Non-pigmented ciliary epithelial cell (primary cell): ENCODE measurements at regions not wholly inside any gene's neighbourhood (a gene's known extent, or its start where the extent isn't known, plus 50 kb on each side); places are given as distances from the start of the nearest gene placed in this dataset.
A peak's percentile ranks its signal among the peaks of the same experiment; 100 is the strongest.

ENCODE experiments used
- DNase-seq: peaks from one replicate; pipeline ENCODE4 v3.0.0-alpha.2; 2010; ENCODE audit warnings: low read depth

DNA sequence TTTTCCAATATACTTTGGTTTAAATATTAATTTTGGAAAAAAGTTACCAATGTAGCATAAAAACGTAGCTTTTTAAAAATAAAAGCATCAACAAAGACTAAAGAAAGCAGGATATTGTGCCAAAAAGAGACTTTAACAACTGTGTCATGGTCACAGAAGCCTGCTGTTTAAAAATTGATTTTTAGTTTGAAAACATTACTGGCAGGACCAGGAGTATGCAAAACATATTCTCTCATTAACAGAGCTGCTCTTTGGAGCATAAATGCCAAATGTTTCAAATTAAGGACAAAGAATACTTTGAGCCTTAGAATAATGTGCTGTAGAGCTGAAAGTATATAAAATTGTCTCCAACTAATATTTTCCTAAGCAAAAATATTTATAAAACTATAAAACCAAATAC lies 279.0 kb downstream of the ARAP2 start:
- no peak for DNase-seq

DNA sequence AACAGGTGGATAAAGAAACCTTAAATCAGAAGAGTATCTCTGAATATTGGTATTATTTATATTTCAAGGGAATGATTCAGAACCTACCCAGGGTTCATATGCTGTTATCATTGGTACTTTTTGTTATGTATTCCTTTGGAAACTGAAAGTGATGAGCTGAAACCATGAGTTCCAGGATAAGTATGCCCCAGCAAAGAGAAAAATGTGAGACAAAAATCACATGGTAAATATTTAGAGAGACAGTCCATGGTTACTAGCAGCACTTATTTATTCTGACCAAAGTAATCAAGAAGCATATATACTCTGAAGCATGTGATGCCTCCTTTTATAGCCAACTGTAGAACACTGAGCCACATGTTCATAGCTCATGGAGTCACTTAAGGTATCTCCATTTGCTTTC lies 277.7 kb downstream of the ARAP2 start:
- no peak for DNase-seq

DNA sequence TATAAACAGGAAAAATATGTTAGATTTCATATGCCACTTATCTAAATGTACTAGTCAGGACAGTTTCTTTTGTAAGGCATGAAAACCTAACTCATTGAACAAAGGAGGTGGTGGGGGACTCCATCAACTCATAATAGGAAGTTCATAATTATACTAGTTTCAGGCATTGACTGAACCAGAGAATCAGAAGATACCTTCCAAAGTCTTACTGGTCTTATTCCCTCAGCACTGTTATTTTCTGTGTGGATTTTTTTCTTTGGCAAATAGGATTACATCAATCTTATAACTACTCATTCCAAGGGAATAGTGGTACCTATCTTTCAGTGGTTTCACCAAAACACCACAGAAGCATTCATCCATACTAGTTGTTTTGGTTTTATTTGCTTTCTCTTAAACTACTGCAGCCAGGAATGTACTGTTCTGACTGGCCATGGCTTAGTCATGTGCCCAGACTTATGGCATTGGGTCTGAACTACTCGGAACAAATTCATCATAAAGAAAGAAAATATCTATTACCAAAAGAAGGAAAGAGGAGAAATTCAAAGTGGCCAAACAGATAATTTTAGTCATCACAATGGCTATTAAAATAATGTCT lies 273.9 kb downstream of the ARAP2 start:
- DNase-seq, result no peak

DNA sequence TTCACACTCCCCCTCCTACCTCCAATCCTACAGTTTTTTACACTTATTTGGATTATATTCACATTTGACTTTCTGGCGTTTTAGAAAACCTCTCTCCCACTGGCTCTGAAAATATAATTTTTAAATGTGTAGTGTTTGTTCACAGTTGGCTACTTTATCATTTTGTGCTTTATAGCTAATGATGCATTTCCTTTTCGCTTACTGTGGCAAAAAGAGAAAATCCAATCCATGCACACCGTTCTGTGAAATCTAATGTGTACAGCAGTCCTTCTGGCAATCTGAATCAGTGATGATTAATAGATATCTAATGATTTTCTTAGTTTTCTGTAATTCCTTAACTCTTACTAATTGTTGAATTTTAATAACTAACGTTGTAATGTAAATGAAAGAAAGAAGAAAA lies 271.5 kb downstream of the ARAP2 start:
- no peak for DNase-seq

GRCh38 chr4:35975617-35976355 lies 268.5 kb downstream of the ARAP2 start:
- no peak for DNase-seq

DNA sequence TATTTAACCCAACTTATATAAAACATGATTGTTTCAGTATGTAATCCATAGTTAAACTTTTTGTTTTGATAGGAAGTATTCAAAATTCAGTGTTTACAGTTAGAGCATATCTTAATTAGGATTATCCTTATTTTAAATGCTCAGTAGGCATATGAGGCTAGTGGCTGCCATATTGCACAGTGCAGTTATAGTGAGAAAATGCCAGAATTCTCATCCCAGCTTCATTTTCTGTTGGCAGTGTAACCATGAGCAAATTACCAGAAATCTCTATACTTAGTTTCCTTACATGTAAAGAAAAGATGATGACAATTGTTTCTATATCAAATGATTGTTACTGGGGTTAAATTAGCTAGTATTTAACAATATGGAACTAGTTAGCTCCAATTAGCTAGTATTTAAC lies 265.8 kb downstream of the ARAP2 start:
- no peak for DNase-seq

DNA sequence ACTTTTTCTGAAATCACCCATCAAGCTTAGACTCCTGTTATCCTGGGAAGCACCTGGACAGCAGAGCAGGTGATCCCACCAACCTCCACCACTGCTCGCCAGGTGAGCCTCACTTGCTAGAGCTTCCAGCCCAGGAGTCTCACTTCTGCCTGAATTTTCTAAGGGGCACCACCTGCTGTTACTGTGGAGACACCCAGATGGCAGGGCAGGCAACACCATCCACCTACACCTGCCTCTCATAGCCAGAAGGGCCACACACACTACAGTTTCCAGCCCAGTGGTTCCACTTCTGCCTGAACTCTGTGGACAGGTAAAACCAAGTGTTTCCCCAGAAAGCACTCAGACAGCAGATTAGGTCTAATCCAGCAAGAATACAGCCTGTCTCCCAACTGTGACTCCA lies 262.0 kb downstream of the ARAP2 start:
- DNase-seq, result no peak

GRCh38 chr4:35986537-35986936 lies 257.8 kb downstream of the ARAP2 start:
- DNase-seq, result no peak

- DNase-seq, result no peak
Measured at GRCh38 chr4:35993606-35994005, 250.7 kb downstream of the ARAP2 start.

- no peak for DNase-seq
Measured at GRCh38 chr4:36000941-36001557, 243.3 kb downstream of the ARAP2 start.

DNA sequence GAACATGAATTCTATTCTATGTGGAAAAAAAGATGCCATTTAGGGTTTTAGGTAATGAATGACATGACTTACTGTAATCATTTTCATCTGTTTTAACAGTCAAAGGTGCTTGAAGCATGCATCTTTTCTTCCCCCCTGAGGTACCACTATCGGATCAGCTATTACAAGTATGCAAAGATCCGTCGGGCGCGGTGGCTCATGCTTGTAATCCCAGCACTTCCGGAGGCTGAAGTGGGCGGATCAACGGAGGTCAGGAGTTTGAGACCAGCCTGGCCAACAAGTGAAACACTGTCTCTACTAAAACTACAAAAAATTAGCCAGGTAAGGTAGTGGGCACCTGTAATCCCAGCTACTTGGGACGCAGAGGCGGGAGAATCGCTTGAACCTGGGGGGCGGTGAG lies 241.3 kb downstream of the ARAP2 start:
- DNase-seq, result no peak

- no peak for DNase-seq
Measured at GRCh38 chr4:36004204-36004851, 240.0 kb downstream of the ARAP2 start.

DNA sequence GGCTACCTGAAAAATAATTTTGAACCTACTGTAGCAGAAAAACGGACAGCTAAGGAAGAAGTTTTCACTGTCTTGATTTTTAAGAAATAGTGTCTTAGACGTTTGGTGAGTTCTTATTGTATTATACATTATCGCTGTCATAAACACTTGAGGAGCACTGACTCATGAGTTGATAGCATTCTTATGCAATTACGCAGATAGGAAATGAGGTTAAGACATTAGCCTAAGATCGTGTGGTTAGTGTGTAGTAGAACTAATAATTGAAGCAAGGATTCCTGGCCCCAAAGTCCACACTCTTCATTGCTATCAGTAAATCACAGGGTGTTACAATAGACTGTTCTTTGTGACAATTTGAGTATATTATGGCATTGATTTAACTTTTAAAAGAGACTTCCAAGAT lies 238.1 kb downstream of the ARAP2 start:
- DNase-seq, result peak; percentile 28

GRCh38 chr4:36010397-36010929 lies 233.9 kb downstream of the ARAP2 start:
- no peak for DNase-seq

GRCh38 chr4:36011381-36011780 lies 232.9 kb downstream of the ARAP2 start:
- peak; percentile 6 for DNase-seq

DNA sequence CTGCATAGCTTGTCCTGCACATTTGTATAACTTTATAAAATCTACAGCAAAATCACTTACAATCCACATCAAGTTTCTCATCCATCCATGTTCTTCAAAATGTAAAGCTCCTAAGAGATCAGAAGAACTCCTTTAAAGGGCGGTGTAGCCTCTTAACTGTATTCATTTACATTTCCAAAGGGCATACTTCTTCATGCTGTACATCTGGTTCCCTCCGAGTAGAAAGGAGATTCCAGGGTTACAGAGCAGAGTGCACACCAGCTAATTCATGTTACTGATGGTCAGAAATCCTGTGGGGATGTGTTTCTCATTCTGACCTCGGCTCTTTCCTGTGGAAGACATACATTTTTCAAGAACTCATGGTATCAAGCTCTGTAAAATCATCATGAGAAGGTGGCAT lies 231.8 kb downstream of the ARAP2 start:
- no peak for DNase-seq

GRCh38 chr4:36013206-36013605 lies 231.1 kb downstream of the ARAP2 start:
- DNase-seq, result no peak
